Loucy (cell line): ENCODE measurements at regions not wholly inside any gene's neighbourhood (a gene's known extent, or its start where the extent isn't known, plus 50 kb on each side); places are given as distances from the start of the nearest gene placed in this dataset.

Source experiments
- CTCF ChIP-seq: fragments of 200-600 bp; sonication (generic); conservative IDR thresholded peaks from 2 replicates; pipeline ENCODE4 v1.5.1; 2014; ENCODE audit warnings: mild to moderate bottlenecking, antibody characterized with exemption, low read length
- EZH2phosphoT487 ChIP-seq: fragments of 200-600 bp; IDR thresholded peaks from 2 replicates; pipeline ENCODE4 v1.6.1; 2018; ENCODE audit warnings: antibody characterized with exemption, mild to moderate bottlenecking, moderate library complexity, borderline replicate concordance

GRCh38 chr3:74303711-74304110, 310.7 kb downstream of the CNTN3 start:
- TF ChIP-seq CTCF, result no peak
- TF ChIP-seq EZH2phosphoT487, result no peak
